H1 (cell line): ENCODE measurements at regions not wholly inside any gene's neighbourhood (a gene's known extent, or its start where the extent isn't known, plus 50 kb on each side); places are given as distances from the start of the nearest gene placed in this dataset.

Experiments used
- CTCF ChIA-PET: fragments of 300-600 bp; sonication (Branson Sonifier 250); formaldehyde crosslinking; loops from one replicate; lab custom pipeline; 2021; ENCODE audit not compliant: partially characterized antibody; lab: Charles Lee
- POLR2A ChIA-PET: fragments of 300-600 bp; sonication (Branson Sonifier 250); formaldehyde crosslinking; loops from one replicate; lab custom pipeline; 2021; ENCODE audit warnings: inconsistent platforms; ENCODE audit not compliant: partially characterized antibody; lab: Charles Lee
- DNase-seq, 2 experiments: peaks; one replicate each; pipeline versions ENCODE4 v3.0.0 to v3.0.0-alpha.2; 2010 to 2022; ENCODE audit warnings: low spot score in 2 of 2, low read depth in 1 of 2, mixed read lengths in 1 of 2
- FAIRE-seq: peaks from 2 replicates; lab custom pipeline; 2011; peaks lifted over from hg19 to GRCh38; lab: Jason Lieb, UNC
- H2AFZ ChIP-seq: 2 replicates; pipeline ENCODE4 v1.8.1; 2012; ENCODE audit warnings: low read length, inconsistent platforms
- H2AK5ac ChIP-seq: 2 replicates; pipeline ENCODE4 v1.6.1; 2013; ENCODE audit warnings: low read depth, low read length
- H2BK120ac ChIP-seq: replicated peaks from 2 replicates; pipeline ENCODE3; 2013; ENCODE audit warnings: low read depth, low read length, inconsistent platforms
- H2BK12ac ChIP-seq: 2 replicates; pipeline ENCODE4 v1.6.1; 2013; ENCODE audit warnings: low read depth, low read length
- H2BK15ac ChIP-seq: 2 replicates; pipeline ENCODE4 v1.6.1; 2013; ENCODE audit warnings: low read length
- H2BK20ac ChIP-seq: 2 replicates; pipeline ENCODE4 v1.6.1; 2013; ENCODE audit warnings: low read length
- H2BK5ac ChIP-seq: 2 replicates; pipeline ENCODE4 v1.6.1; 2013; ENCODE audit warnings: low read depth, low read length
- H3K14ac ChIP-seq: 2 replicates; pipeline ENCODE4 v1.6.1; 2013; ENCODE audit warnings: inconsistent platforms; ENCODE audit not compliant: insufficient read length
- H3K18ac ChIP-seq: 2 replicates; pipeline ENCODE4 v1.6.1; 2013; ENCODE audit warnings: low read length; ENCODE audit errors: extremely low read depth
- H3K23ac ChIP-seq: 2 replicates; pipeline ENCODE4 v1.6.1; 2013; ENCODE audit warnings: inconsistent platforms; ENCODE audit not compliant: insufficient read length
- H3K23me2 ChIP-seq: 2 replicates; pipeline ENCODE4 v1.6.1; 2013; ENCODE audit warnings: low read depth, low read length
- H3K27ac ChIP-seq: 2 replicates; pipeline ENCODE4 v1.6.1; 2011; ENCODE audit warnings: low read depth, low read length, inconsistent platforms
- H3K27me3 ChIP-seq, 4 experiments: replicated peaks in 1 of 4; 1 replicate in 1 of 4; 2 replicates in 3 of 4; pipeline versions ENCODE4 v1.6.1 to v1.8.1; 2011 to 2013; ENCODE audit warnings: low read length in 3 of 4, mild to moderate bottlenecking in 3 of 4, inconsistent platforms in 2 of 4, mixed read lengths in 2 of 4, moderate library complexity in 1 of 4; ENCODE audit not compliant: control insufficient read depth in 3 of 4, insufficient read depth in 3 of 4; ENCODE audit errors: extremely low read depth in 1 of 4
- H3K36me3 ChIP-seq, 4 experiments: 2 replicates each; pipeline versions ENCODE4 v1.6.1 to v1.8.1; 2011 to 2013; ENCODE audit warnings: mild to moderate bottlenecking in 4 of 4, low read length in 3 of 4, moderate library complexity in 2 of 4, control low read depth in 1 of 4, inconsistent platforms in 1 of 4; ENCODE audit not compliant: insufficient read depth in 4 of 4, control insufficient read depth in 2 of 4
- H3K4ac ChIP-seq: replicated peaks from 2 replicates; pipeline ENCODE3; 2013; ENCODE audit warnings: low read length, low read depth, mixed read lengths, inconsistent platforms; ENCODE audit not compliant: insufficient read length
- H3K4me1 ChIP-seq, 4 experiments: replicated peaks in 1 of 4; 1 replicate in 1 of 4; 2 replicates in 3 of 4; pipeline versions ENCODE4 v1.6.1 to v1.8.1; 2011 to 2013; ENCODE audit warnings: low read length in 3 of 4, inconsistent platforms in 2 of 4, mixed read lengths in 1 of 4; ENCODE audit not compliant: insufficient read depth in 4 of 4, control insufficient read depth in 3 of 4
- H3K4me2 ChIP-seq, 2 experiments: 2 replicates each; pipeline versions ENCODE4 v1.6.1 to v1.8.1; 2011 to 2013; ENCODE audit warnings: low read depth in 2 of 2, low read length in 2 of 2, control low read depth in 1 of 2, inconsistent platforms in 1 of 2, mild to moderate bottlenecking in 1 of 2; ENCODE audit not compliant: insufficient read depth in 1 of 2
- H3K4me3 ChIP-seq, 4 experiments: fragments of 200-600, 300-600 bp in 1 of 4; sonication (generic), shearing (Covaris generic), sonication (Bioruptor Twin) in 1 of 4; 2 replicates each; pipeline versions ENCODE4 v1.5.1 to v1.8.1; 2011 to 2016; ENCODE audit warnings: low read length in 4 of 4, low read depth in 3 of 4, control low read depth in 2 of 4, inconsistent platforms in 2 of 4, mild to moderate bottlenecking in 2 of 4, mixed read lengths in 1 of 4, moderate library complexity in 1 of 4; ENCODE audit not compliant: insufficient read depth in 2 of 4; ENCODE audit errors: extremely low read depth in 1 of 4
- H3K56ac ChIP-seq: replicated peaks from 2 replicates; pipeline ENCODE3; 2013; ENCODE audit warnings: low read depth, mild to moderate bottlenecking, mixed read lengths, low read length, inconsistent platforms; ENCODE audit not compliant: insufficient read length
- H3K79me1 ChIP-seq: 2 replicates; pipeline ENCODE4 v1.6.1; 2013; ENCODE audit warnings: low read depth, low read length, control low read depth
- H3K79me2 ChIP-seq, 2 experiments: 2 replicates each; pipeline versions ENCODE4 v1.6.1 to v1.8.1; 2012 to 2013; ENCODE audit warnings: low read length in 2 of 2, mild to moderate bottlenecking in 2 of 2, inconsistent platforms in 1 of 2; ENCODE audit not compliant: insufficient read depth in 2 of 2, control insufficient read depth in 1 of 2
- H3K9ac ChIP-seq, 4 experiments: replicated peaks in 1 of 4; 1 replicate in 1 of 4; 2 replicates in 3 of 4; pipeline versions ENCODE4 v1.6.1 to v1.8.1; 2011 to 2013; ENCODE audit warnings: low read depth in 3 of 4, low read length in 3 of 4, control low read depth in 2 of 4, mild to moderate bottlenecking in 2 of 4, moderate library complexity in 2 of 4, inconsistent platforms in 1 of 4; ENCODE audit errors: extremely low read depth in 1 of 4
- H3K9me3 ChIP-seq, 2 experiments: 2 replicates each; pipeline versions ENCODE4 v1.6.1 to v1.8.1; 2012 to 2013; ENCODE audit warnings: mild to moderate bottlenecking in 2 of 2, moderate library complexity in 2 of 2, control low read depth in 1 of 2, inconsistent platforms in 1 of 2, low read depth in 1 of 2, low read length in 1 of 2, mixed read lengths in 1 of 2; ENCODE audit not compliant: insufficient read depth in 2 of 2
- H4K20me1 ChIP-seq, 2 experiments: replicated peaks in 1 of 2; 2 replicates each; pipeline versions ENCODE3 to v1.8.1; 2011 to 2013; ENCODE audit warnings: inconsistent platforms in 2 of 2, low read length in 2 of 2, mild to moderate bottlenecking in 1 of 2; ENCODE audit not compliant: insufficient read depth in 2 of 2, control insufficient read depth in 1 of 2
- H4K5ac ChIP-seq: 2 replicates; pipeline ENCODE4 v1.6.1; 2013; ENCODE audit warnings: low read length, low read depth, mixed read lengths, inconsistent platforms; ENCODE audit not compliant: insufficient read length
- H4K8ac ChIP-seq: 2 replicates; pipeline ENCODE4 v1.8.0; 2013; ENCODE audit warnings: mild to moderate bottlenecking, moderate library complexity, low read length, inconsistent platforms; ENCODE audit not compliant: insufficient read depth; ENCODE audit errors: extremely low read depth
- H4K91ac ChIP-seq: replicated peaks from 2 replicates; pipeline ENCODE3; 2013; ENCODE audit warnings: low read length, mixed read lengths, inconsistent platforms; ENCODE audit not compliant: insufficient read length
- JUND ChIP-seq: IDR thresholded peaks from 2 replicates; pipeline ENCODE4 v1.6.1; 2011; ENCODE audit warnings: mild to moderate bottlenecking, improper control_type of control experiment, low read length
- MAFK ChIP-seq: IDR thresholded peaks from 2 replicates; pipeline ENCODE4 v1.6.1; 2012; ENCODE audit warnings: low read depth, mild to moderate bottlenecking, improper control_type of control experiment, low read length
- WGBS, 2 experiments: shearing (Covaris generic) in 1 of 2; methylation state at CpG; one replicate each; pipeline versions ENCODE4 v1.1.6 to v1.1.7; 2013 to 2015; ENCODE audit warnings: low lambda C conversion rate in 2 of 2, mixed read lengths in 2 of 2, inconsistent platforms in 1 of 2, low coverage in 1 of 2, missing lambda C conversion rate in 1 of 2; ENCODE audit not compliant: insufficient replicate concordance in 2 of 2, insufficient coverage in 1 of 2, insufficient read length in 1 of 2; ENCODE audit errors: extremely low coverage in 1 of 2, missing lambda C conversion rate in 1 of 2; 5-methylcytosine and 5-hydroxymethylcytosine counted together

DNA sequence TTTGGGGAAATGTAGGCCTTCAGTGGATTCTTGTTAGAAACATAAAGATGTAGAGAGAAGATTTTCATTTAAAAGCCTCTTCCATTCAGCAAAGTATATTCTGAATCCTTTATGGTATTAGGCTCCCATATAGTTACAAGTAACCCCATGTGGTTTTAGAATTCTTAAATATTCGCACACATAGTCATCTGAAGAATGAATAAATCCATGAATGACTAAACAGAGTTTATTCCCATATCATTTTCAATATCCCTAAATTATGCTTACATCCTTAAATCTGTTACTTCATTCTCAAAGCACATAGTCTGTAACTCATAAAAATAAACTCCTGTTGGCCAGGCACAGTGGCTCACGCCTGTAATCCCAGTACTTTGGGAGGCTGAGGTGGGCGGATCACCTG is 962.1 kb downstream of the KCNJ18 start:
- H2AFZ ChIP-seq: no peak overlapping the region

More for the DNA sequence above, 962.1 kb downstream of the KCNJ18 start:
- Histone ChIP-seq H3K9ac (no peak overlapping the region), H3K79me1 (no peaks in the 10 kb centered on the region), H3K23ac (no peak overlapping the region), H3K9me3 (peaks cover 44 to 45% of the 10 kb centered on the region in 2 experiments), H3K4me1 (no peaks in the 10 kb centered on the region), H4K8ac (no peak overlapping the region), H3K36me3 (no peaks in the 10 kb centered on the region), H2AK5ac (no peak overlapping the region), H2BK5ac (no peak overlapping the region), H3K27ac (no peak overlapping the region), H2BK12ac (no peak overlapping the region), H4K5ac (no peak overlapping the region), H3K4ac (no peak overlapping the region), H2BK120ac (no peak overlapping the region), H4K20me1 (no peaks in the 10 kb centered on the region), H3K27me3 (no peaks in the 10 kb centered on the region), H3K18ac (no peak overlapping the region), H3K23me2 (no peaks in the 10 kb centered on the region), H3K4me2 (no peak overlapping the region), H3K79me2 (no peaks in the 10 kb centered on the region), H3K14ac (no peak overlapping the region), H4K91ac (no peak overlapping the region), H2BK20ac (no peak overlapping the region), H3K56ac (no peak overlapping the region), H2BK15ac (no peak overlapping the region), H3K4me3 (no peak overlapping the region)
- 66% methylated on average over 3 of the region's 3 CpGs; no CpG with 5 or more reads in 1 of the 2 experiments for WGBS, 2 experiments
- POLR2A ChIA-PET: no interaction called here
- CTCF ChIA-PET: no interaction called here
- no peak for TF ChIP-seq JUND
- TF ChIP-seq MAFK: no peak
- FAIRE-seq (no peak), DNase-seq (no peak)
